ENCODE measurements at regions not wholly inside any gene's neighbourhood (a gene's known extent, or its start where the extent isn't known, plus 50 kb on each side); places are given as distances from the start of the nearest gene placed in this dataset.
A peak's percentile ranks its signal among the peaks of the same experiment; 100 is the strongest.

GRCh38 chr2:12057436-12058166, 311.2 kb downstream of the LPIN1 start:
- Mint-ChIP-seq H3K4me3 (no peak overlapping the region), H3K9me3 (no peaks in the 10 kb centered on the region), H3K27me3 (ENCODE audit: insufficient read depth) (peaks cover 3% of the 10 kb centered on the region; the same call in 1 of the 2 replicates), H3K4me1 (ENCODE audit: low read depth) (peaks cover 33% of the 10 kb centered on the region), H3K36me3 (ENCODE audit: low read depth) (0 out of 2 replicates have a peak, but pooled peaks cover 4% of the 10 kb centered on the region), H3K27ac (no peak overlapping the region)
- no peak for DNase-seq
- no peak for TF ChIP-seq CTCF (IDR thresholded peaks at IDR 0.05)

- Mint-ChIP-seq H3K4me3 (peak overlapping the region; percentile 42; the same call in 1 of the 2 replicates), H3K4me1 (ENCODE audit: low read depth) (peaks cover 33% of the 10 kb centered on the region), H3K27ac (no peak overlapping the region), H3K36me3 (ENCODE audit: low read depth) (peaks cover 3% of the 10 kb centered on the region; the same call in 1 of the 2 replicates), H3K27me3 (ENCODE audit: insufficient read depth) (peaks cover 3% of the 10 kb centered on the region; the same call in 1 of the 2 replicates), H3K9me3 (no peaks in the 10 kb centered on the region)
- DNase-seq, result peak; percentile 30
- TF ChIP-seq CTCF (IDR thresholded peaks at IDR 0.05), result no peak
These were observed 313.4 kb downstream of the LPIN1 start for GRCh38 chr2:12059616-12060441.

DNA sequence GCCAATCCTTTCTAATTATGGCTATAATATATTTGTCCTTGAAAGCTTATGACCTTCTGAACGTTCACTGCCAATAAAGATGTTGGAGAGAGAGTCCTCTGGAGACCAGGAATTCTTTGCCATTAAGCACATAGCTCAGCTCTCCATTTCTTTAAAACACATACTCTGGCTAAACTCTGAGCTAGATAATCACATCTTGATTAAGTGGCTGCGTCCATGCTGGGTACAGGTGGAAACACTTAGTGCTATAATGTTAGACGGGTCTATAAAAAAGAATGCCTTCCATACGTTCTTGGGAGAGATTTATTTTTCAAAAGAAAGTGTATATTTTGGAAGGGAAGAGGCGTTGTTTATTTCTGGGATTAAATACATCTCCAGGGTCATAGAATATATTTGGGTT, 314.5 kb downstream of the LPIN1 start:
- no peak for TF ChIP-seq CTCF (IDR thresholded peaks at IDR 0.05)
- H3K9me3 Mint-ChIP-seq, result no peaks in the 10 kb centered on the region
- DNase-seq, result no peak
- no peak overlapping the region for H3K4me3 Mint-ChIP-seq
- peaks cover 3% of the 10 kb centered on the region; the same call in 1 of the 2 replicates for H3K27me3 Mint-ChIP-seq (ENCODE audit: insufficient read depth)
- peaks cover 35% of the 10 kb centered on the region for H3K4me1 Mint-ChIP-seq (ENCODE audit: low read depth)
- peaks cover 3% of the 10 kb centered on the region; the same call in 1 of the 2 replicates for H3K36me3 Mint-ChIP-seq (ENCODE audit: low read depth)
- no peak overlapping the region for H3K27ac Mint-ChIP-seq

- TF ChIP-seq CTCF (IDR thresholded peaks at IDR 0.05), result no peak
- Mint-ChIP-seq H3K4me3 (no peak overlapping the region), H3K36me3 (ENCODE audit: low read depth) (peaks cover 3% of the 10 kb centered on the region; the same call in 1 of the 2 replicates), H3K27me3 (ENCODE audit: insufficient read depth) (peaks cover 3% of the 10 kb centered on the region; the same call in 1 of the 2 replicates), H3K27ac (no peak overlapping the region), H3K9me3 (no peaks in the 10 kb centered on the region), H3K4me1 (ENCODE audit: low read depth) (peaks cover 40% of the 10 kb centered on the region)
- no peak for DNase-seq
These were observed 315.0 kb downstream of the LPIN1 start for GRCh38 chr2:12061286-12062052.

DNA sequence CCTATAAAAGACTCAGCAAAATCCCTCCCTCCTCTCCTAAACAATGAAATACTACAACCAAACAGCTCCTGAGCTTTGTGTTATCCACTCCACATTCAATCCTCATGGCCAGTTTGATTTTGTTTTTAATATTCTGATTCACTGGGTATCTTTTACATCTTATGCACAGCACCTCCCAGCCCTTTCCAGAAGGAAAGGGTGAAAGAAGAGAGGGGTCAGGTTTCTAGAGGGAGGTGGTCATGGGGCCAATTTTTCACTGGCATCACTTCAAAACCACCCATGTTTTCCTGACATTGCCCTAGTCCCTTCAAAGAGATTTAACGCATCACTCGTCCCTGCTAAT, 315.6 kb downstream of the LPIN1 start:
- Mint-ChIP-seq H3K27me3 (ENCODE audit: insufficient read depth) (peaks cover 3% of the 10 kb centered on the region; the same call in 1 of the 2 replicates), H3K36me3 (ENCODE audit: low read depth) (peaks cover 3% of the 10 kb centered on the region; the same call in 1 of the 2 replicates), H3K9me3 (no peaks in the 10 kb centered on the region), H3K4me3 (no peak overlapping the region), H3K4me1 (ENCODE audit: low read depth) (peaks cover 42% of the 10 kb centered on the region), H3K27ac (no peak overlapping the region)
- TF ChIP-seq CTCF (IDR thresholded peaks at IDR 0.05), result no peak
- DNase-seq, result no peak

Data from HFFc6 (cell line).